ENCODE measurements at regions not wholly inside any gene's neighbourhood (a gene's known extent, or its start where the extent isn't known, plus 50 kb on each side); places are given as distances from the start of the nearest gene placed in this dataset.

GRCh38 chr1:201594575-201595245, 55.8 kb downstream of the NAV1 start:
- no peaks in the 10 kb centered on the region for H3K9me3 ChIP-seq
- no peaks in the 10 kb centered on the region for H3K27me3 ChIP-seq
- no peak for TF ChIP-seq CTCF (IDR thresholded peaks at IDR 0.05)
- TF ChIP-seq POLR2A (IDR thresholded peaks at IDR 0.05), result no peak
- peak in 1 of 2 donors; percentile 37 for DNase-seq
- no peak overlapping the region for H3K4me3 ChIP-seq
- no peaks in the 10 kb centered on the region for H3K36me3 ChIP-seq
- peaks cover 0 to 12% of the 10 kb centered on the region in 2 donors for H3K4me1 ChIP-seq
- intact Hi-C loops (cut with DNase I; ENCODE audit: low total_unique reads), result no loop called here
- peak overlapping the region in 1 of 2 donors; percentile 59 for H3K27ac ChIP-seq

- peaks cover 0 to 12% of the 10 kb centered on the region in 2 donors for H3K4me1 ChIP-seq
These were observed 56.5 kb downstream of the NAV1 start for GRCh38 chr1:201595381-201595780.

GRCh38 chr1:201596101-201596868, 57.4 kb downstream of the NAV1 start:
- Histone ChIP-seq H3K27ac (no peak overlapping the region), H3K4me1 (peaks cover 0 to 12% of the 10 kb centered on the region in 2 donors), H3K9me3 (no peaks in the 10 kb centered on the region), H3K36me3 (no peaks in the 10 kb centered on the region), H3K4me3 (no peak overlapping the region), H3K27me3 (no peaks in the 10 kb centered on the region)
- intact Hi-C loops (cut with DNase I; ENCODE audit: low total_unique reads), result no loop called here
- TF ChIP-seq CTCF (IDR thresholded peaks at IDR 0.05) (no peak), POLR2A (IDR thresholded peaks at IDR 0.05) (no peak)
- no peak for DNase-seq

More at GRCh38 chr1:201595381-201595780, 56.5 kb downstream of the NAV1 start:
- no peak for TF ChIP-seq CTCF (IDR thresholded peaks at IDR 0.05)
- no peak for TF ChIP-seq POLR2A (IDR thresholded peaks at IDR 0.05)
- Histone ChIP-seq H3K27ac (no peak overlapping the region), H3K27me3 (no peaks in the 10 kb centered on the region), H3K4me3 (no peak overlapping the region), H3K9me3 (no peaks in the 10 kb centered on the region), H3K36me3 (no peaks in the 10 kb centered on the region)
- no peak for DNase-seq
- intact Hi-C loops (cut with DNase I; ENCODE audit: low total_unique reads), result no loop called here

GRCh38 chr1:201597551-201598230, 58.8 kb downstream of the NAV1 start:
- Histone ChIP-seq H3K27me3 (no peaks in the 10 kb centered on the region), H3K27ac (peak overlapping the region in 1 of 2 donors; percentile 81), H3K4me1 (peaks cover 0 to 12% of the 10 kb centered on the region in 2 donors), H3K36me3 (no peaks in the 10 kb centered on the region), H3K9me3 (no peaks in the 10 kb centered on the region), H3K4me3 (no peak overlapping the region)
- no peak for TF ChIP-seq POLR2A (IDR thresholded peaks at IDR 0.05)
- no peak for TF ChIP-seq CTCF (IDR thresholded peaks at IDR 0.05)
- DNase-seq, result peak in 1 of 2 donors; percentile 57
- intact Hi-C loops (cut with DNase I; ENCODE audit: low total_unique reads), result no loop called here
